ENCODE measurements at regions not wholly inside any gene's neighbourhood (a gene's known extent, or its start where the extent isn't known, plus 50 kb on each side); places are given as distances from the start of the nearest gene placed in this dataset.

- TF ChIP-seq CTCF (IDR thresholded peaks at IDR 0.05 in 4 of 5, conservative IDR thresholded peaks at IDR 0.05 in 1 of 5) (no peak), POLR2A (IDR thresholded peaks at IDR 0.05) (no peak)
Measured at GRCh38 chr7:17507717-17508116, 209.3 kb downstream of the AHR start.
